GM23338 (cell line): ENCODE measurements at regions not wholly inside any gene's neighbourhood (a gene's known extent, or its start where the extent isn't known, plus 50 kb on each side); places are given as distances from the start of the nearest gene placed in this dataset.

Experiments
- CREB1 ChIP-seq: fragments of 250-450 bp; sonication (Bioruptor Pico); IDR thresholded peaks from 2 replicates; pipeline ENCODE4 v1.5.0; 2020; ENCODE audit warnings: low read depth, mild to moderate bottlenecking, moderate library complexity
- ETS1 ChIP-seq: IDR thresholded peaks from 2 replicates; pipeline ENCODE4 v1.6.1; 2016; ENCODE audit warnings: antibody characterized with exemption
- EZH2 ChIP-seq: fragments of 200-600 bp; sonication (generic); IDR thresholded peaks from one replicate; pipeline ENCODE4 v1.8.0; 2017; ENCODE audit warnings: antibody characterized with exemption, mild to moderate bottlenecking, low read depth; ENCODE audit not compliant: unreplicated experiment
- EZH2phosphoT487 ChIP-seq: fragments of 200-600 bp; sonication (generic); IDR thresholded peaks from one replicate; pipeline ENCODE4 v1.8.1; 2018; ENCODE audit warnings: antibody characterized with exemption; ENCODE audit not compliant: unreplicated experiment
- JUNB ChIP-seq: IDR thresholded peaks from one replicate; pipeline ENCODE4 v1.6.1; 2016; ENCODE audit warnings: antibody characterized with exemption; ENCODE audit not compliant: unreplicated experiment
- POLR2AphosphoS5 ChIP-seq: IDR thresholded peaks from 2 replicates; pipeline ENCODE4 v1.6.1; 2016; ENCODE audit warnings: antibody characterized with exemption, low read depth
- REST ChIP-seq: IDR thresholded peaks from one replicate; pipeline ENCODE4 v1.6.1; 2018; ENCODE audit warnings: antibody characterized with exemption; ENCODE audit not compliant: unreplicated experiment
- STAT1 ChIP-seq: IDR thresholded peaks from one replicate; pipeline ENCODE4 v1.6.1; 2016; ENCODE audit warnings: antibody characterized with exemption; ENCODE audit not compliant: unreplicated experiment
- ZNF114 ChIP-seq: fragments of 250-450 bp; sonication (Bioruptor Pico); IDR thresholded peaks from 2 replicates; pipeline ENCODE4 v1.5.0; 2020; ENCODE audit warnings: mild to moderate bottlenecking, moderate library complexity
- ZNF331 ChIP-seq: fragments of 250-450 bp; sonication (Bioruptor Pico); IDR thresholded peaks from 2 replicates; pipeline ENCODE4 v1.5.0; 2020; ENCODE audit warnings: low read depth, mild to moderate bottlenecking, moderate library complexity
- TF ChIP-seq, protein P1 (sequence below), 2 experiments: fragments of 200-600 bp in 1 of 2; sonication (generic) in 1 of 2; conservative IDR thresholded peaks; 2 replicates each; pipeline versions ENCODE4 v1.5.1 to v1.6.1; 2016 to 2017; ENCODE audit warnings: antibody characterized with exemption in 2 of 2, low read depth in 2 of 2, mild to moderate bottlenecking in 2 of 2, moderate library complexity in 1 of 2

- TF ChIP-seq, protein P1, sequence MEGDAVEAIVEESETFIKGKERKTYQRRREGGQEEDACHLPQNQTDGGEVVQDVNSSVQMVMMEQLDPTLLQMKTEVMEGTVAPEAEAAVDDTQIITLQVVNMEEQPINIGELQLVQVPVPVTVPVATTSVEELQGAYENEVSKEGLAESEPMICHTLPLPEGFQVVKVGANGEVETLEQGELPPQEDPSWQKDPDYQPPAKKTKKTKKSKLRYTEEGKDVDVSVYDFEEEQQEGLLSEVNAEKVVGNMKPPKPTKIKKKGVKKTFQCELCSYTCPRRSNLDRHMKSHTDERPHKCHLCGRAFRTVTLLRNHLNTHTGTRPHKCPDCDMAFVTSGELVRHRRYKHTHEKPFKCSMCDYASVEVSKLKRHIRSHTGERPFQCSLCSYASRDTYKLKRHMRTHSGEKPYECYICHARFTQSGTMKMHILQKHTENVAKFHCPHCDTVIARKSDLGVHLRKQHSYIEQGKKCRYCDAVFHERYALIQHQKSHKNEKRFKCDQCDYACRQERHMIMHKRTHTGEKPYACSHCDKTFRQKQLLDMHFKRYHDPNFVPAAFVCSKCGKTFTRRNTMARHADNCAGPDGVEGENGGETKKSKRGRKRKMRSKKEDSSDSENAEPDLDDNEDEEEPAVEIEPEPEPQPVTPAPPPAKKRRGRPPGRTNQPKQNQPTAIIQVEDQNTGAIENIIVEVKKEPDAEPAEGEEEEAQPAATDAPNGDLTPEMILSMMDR (conservative IDR thresholded peaks at IDR 0.05; ENCODE audit: low read depth in 2 of 2): no peak
- TF ChIP-seq EZH2 (no peak), CREB1 (CRISPR knock-in tag) (no peak), REST (no peak), POLR2AphosphoS5 (no peak), EZH2phosphoT487 (no peak), ETS1 (no peak), STAT1 (no peak), JUNB (no peak), ZNF331 (no peak), ZNF114 (no peak)
Measured at GRCh38 chr3:192042116-192042515, 581.2 kb downstream of the PYDC2 start.
